Fibroblast of skin of right biceps (primary cell): ENCODE measurements at regions not wholly inside any gene's neighbourhood (a gene's known extent, or its start where the extent isn't known, plus 50 kb on each side); places are given as distances from the start of the nearest gene placed in this dataset.

Experiments used
- DNase-seq: peaks from one replicate; pipeline ENCODE4 v3.0.0-alpha.2; 2013

DNA sequence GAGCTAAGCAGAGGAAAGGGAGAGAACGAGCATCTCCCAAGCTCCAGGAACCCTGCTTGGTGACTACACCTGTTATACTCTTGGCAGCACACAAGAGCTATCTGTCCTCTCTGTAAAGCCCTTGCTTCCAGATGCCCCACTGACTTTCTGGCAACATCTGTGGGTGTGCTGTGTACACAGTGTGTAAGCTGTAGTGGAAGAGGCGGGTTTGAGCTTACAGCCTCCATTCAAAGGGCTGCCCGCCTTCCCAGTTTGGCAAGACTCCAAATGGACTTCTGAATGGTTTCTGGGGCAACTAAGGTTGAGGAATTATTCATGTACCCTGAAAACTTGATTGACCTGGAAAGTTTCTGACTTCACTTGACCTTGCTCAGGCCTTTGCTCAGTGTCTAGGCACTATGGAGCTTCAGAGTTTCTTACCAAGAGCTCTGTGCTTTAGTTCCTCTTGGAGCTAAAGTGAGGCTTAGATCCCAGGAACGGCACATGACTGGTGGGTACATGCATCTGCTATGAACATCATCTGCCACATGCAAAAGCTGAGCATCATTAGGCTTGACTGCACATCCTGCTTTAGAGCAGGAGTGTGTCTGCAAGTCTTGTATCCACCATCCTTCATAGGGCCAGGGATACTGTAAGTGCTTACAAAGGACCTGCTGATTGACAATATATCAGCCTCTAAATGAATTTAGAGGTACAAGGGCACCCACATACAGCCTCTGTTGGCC lies 290.9 kb upstream of the SIX2 start:
- no peak for DNase-seq

DNA sequence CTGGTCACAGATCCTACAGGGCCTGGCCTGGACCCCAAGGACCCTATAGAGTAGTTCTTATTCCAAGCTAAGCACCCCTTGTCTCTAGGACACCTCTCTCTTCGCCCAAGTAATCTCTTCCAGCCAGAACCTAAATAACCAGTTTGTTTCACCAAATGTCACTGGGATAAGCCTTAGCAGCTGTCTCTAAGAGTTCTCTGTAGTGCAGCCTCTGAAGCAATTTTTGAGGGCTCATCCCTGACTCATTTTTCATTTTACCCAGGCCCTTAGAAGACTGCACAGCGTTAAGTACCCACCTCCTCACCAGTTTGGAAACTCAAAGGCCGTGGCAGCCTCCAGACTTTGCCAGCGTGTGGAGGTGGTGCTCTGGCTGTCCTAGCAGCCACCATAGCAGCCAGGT lies 290.1 kb upstream of the SIX2 start:
- DNase-seq: no peak

DNA sequence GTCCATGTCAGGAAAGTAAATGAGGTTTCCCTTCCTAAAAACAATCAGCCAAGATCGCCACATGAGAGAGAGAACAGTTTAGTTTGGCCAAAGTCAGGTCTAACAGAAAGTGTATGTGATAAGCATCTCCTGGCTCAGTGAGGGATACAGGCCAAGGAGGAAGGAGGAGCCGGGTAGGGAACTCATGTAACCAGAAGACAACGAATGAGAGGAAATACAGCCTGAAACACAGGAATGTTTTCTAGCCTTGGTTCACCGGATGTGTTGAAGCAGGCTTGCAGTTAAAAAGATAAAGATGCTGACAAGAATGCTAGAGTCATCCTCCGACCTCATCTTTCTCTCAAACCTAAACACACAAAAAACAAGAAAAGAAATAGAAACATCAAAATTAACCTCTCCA lies 283.9 kb upstream of the SIX2 start:
- DNase-seq: peak; percentile 51

DNA sequence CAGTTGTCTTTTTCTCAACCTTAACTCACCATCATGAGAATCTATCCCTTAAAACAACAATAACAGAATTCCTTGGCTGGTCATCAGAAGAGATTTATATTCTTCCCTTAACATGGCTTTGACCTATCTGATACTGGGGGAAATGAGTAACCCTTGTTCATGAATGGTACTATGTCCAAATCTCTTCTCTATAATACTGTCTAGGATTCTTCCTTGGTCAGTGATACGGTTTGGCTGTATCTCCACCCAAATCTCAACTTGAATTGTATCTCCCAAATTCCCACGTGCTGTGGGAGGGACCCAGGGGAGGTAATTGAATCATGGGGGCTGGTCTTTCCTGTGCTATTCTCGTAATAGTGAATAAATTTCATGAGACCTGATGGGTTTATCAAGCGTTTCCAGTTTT lies 282.0 kb upstream of the SIX2 start:
- peak; percentile 27 for DNase-seq

DNA sequence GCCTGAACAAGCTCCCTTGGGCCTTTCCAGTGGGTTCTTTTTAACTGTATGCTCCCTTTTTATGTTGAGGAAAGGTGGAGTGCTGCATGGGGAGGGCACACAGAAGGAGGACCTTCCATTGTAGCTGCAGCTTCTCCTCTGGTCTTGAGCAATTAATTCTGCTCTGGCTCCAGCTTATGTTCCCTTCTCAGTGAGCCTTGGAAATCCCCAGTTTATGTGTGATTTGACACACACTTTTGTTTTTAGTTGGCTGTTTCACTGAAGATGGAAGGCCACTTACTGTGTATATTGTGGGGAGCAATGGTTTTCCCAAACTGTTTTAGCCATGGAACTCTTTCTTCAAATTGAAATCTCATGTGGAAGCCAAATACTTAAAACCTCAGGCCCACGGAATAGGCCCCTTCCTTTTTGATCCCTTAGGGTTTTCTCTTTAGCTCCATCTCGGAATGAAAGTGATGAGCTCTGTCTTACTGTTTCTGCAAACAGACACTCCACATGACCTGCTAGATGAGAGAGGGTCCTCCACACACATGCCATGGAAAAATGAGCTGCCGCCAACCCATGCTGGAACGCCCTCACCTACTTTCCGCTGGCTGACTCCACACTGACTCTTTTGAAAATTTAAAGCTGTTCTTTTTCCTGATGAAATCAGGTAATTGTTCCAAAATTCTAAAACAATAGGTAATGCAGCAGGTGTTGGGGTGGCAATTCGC lies 280.9 kb upstream of the SIX2 start:
- DNase-seq: no peak

DNA sequence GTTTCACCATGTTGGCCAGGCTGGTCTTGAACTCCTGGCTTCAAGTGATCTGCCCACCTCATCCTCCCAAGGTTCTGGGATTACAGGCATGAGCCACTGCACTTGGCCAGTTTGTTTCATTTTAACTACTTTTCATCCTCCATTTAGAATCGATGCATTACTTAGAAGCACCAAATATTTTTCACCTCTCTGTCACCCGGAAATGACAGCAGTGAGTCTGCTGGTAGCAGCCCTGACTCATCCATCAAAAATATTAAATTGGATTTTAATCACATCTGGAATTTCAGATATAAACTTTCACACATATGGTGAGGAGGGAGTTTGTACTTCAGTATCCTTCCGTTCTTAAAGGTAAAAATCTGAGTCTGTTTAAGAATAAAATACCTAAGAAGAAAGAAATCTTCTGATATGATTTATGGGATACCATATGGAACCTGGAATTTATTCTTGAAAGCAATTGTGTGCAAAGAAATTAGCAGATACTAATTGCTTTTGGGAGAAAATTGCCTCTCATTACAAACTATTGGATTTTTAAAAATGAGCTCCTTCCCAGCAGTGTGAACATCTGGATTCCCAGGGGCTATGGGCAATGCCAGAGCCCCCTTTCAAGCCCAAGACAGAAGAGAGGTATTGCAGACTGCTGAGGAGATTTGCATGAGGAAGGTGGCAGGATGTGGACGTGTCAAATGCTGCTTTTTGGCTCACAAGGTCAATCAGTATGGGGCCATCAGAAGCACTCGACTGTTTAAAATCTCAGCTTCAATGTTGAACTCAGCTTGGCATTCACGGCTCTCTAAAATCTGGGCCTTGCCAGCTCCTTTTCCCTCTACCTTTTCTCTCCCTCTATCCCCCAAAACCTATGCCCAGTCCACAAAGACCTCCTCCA lies 279.5 kb upstream of the SIX2 start:
- peak; percentile 82 for DNase-seq

DNA sequence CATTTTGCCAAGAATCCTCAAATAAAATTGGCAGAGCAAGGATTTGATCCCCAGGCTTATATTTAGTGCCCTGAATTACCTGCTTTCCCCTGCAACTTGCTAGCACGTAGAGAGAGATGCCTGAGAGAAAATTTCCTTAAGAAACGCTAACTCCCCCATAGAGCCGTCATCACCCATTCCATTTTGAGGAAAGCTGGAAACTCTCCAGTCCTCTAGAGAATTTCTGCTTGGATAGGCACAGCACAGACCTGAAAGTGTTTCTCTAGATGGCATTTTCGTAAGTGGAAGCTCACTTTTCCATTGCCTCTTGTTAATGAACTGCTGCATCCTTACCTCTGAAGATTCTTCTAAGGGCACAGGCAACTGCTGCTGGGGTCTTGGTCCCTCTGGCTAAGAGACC lies 277.8 kb upstream of the SIX2 start:
- peak; percentile 16 for DNase-seq

DNA sequence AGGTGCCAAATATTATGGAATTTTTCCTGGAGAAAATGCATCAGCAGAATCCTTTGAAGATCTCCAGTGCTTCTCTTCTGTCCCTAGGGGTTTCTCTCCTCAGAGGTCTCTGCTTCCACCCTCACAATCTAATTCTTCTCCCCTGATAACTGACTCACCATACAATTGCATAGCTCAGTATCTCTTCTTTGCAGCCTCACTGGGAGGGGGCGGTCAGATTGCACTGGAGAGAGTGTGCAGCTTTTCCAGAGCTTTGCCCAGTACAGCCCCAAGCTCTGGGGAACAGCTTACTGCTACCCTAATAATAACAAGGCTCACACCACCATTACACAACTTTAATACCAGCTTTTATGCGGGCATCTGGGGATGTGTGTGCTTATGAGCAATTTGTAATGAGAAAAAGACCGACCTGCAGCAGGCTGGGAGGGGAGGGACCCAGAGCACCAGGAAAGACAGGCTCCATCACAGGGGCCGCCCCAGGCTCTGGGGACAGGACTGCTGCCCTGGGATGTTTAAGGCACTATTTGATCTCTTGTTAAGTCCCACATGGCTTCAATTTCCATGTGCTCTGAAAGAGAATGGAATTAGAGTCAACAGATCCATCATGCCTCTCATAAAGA lies 276.6 kb upstream of the SIX2 start:
- DNase-seq: peak; percentile 65

DNA sequence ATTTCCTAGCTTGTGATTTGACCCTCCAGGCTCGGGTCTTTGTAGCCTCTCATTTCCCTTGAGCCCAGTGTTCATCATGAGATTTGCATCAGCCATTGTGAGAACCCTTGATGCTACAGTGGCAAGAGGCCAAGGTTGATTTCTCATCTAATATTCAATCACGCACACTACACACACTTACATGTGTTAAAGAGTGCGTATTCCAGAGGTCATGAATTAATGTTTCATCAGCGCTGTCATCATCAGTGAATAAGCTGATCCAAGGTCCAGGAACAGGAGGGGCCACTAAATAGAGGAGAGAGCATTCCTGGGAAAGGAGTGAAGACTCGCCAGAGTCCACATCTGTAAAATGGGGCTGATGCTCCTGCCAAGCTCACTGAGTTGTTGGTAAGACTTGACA lies 276.1 kb upstream of the SIX2 start:
- peak; percentile 78 for DNase-seq

DNA sequence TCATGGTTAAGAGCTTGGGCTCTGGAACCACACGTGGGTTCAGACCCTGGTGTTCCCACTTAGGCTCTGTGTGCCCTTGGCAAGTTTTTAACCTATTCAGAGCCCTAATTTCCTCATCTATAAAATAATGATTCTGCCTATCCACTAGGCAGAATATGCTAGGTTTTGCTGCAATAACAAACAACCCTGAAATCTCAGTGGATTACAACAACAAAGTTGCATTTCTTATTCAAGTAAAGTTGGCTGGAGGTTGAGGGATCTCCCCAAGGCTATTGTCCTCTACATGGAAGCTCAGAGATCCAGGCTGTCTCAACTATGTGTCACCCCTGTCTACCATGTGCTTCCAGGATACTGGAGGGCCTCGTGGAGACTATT lies 275.4 kb upstream of the SIX2 start:
- no peak for DNase-seq

DNA sequence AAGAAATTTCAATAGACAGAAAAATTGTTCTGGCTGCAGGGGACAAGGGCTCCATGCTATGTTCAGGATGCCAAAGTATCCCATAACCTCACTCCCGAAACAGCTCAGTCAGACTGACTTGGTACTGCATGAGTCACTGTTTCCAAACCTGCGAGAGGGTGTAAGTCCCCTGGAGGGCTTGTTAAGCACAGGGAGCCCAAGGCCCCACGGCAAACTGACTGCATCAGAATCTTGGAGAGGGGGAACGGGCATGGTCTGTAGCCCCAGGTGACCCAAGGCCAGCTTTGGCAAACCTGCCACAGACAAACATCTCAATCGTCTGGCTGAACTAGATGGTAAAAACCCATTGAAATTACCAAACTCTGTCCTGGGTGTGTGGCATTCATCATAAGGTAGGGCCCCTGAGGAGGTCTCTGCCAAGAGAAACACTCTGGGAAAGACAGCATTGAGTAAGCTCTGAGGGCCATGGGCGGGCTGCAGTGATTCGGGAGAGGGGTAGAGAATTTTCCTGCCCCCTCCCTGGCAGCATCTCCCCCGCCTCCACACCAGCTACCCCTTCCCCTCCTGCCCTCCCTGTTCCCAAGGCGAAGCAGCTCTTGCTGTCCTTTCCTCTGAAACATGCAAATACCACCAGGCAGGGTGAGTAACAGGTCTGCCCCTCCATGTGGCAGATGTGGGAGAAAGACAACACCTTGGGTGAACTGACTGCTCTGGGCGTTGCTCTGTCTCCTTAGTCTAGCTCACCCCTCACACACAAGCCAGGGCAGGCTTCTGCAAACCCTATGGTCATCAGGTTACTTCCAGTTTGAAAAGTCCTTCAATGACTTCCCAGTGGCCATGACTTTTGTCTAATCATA lies 274.7 kb upstream of the SIX2 start:
- peak; percentile 76 for DNase-seq

DNA sequence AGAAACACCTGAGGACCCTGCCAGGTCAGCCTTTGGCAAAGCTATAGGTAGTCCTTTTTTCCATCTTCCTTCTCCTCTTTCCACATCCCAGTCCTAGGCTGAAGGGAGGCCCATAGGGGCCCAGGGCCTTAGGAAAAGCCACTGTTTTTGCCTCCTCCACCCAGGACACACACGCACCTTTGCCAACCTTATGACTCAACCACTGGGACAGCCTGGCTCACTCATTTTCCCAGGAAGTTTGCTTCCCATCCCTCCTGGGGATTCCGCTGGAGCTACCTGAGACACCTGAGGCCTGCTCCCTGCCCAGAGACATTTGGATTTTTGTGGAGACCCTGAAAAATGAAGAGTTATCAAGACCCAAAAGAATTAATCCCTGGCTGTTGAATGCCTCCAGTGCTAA lies 273.4 kb upstream of the SIX2 start:
- DNase-seq: no peak

DNA sequence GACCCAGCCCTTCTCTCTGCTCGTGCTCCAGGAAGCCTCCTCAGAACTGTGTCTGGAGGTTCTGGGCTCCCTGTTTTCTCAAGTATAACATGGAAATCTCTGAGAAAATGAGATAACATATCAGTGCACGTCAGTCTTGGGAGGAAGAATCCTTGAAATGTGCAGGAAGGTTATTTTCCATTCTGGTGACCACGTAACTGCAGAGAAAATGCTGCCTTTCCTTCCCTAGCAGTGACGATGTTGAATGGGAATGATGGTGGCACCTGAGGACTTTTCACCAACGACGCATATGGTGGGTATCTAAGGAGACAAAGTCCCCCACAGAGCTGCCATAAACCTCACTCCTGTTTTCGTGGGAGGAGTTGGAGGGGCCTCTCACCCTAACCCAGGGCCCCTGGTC lies 272.1 kb upstream of the SIX2 start:
- DNase-seq: no peak

DNA sequence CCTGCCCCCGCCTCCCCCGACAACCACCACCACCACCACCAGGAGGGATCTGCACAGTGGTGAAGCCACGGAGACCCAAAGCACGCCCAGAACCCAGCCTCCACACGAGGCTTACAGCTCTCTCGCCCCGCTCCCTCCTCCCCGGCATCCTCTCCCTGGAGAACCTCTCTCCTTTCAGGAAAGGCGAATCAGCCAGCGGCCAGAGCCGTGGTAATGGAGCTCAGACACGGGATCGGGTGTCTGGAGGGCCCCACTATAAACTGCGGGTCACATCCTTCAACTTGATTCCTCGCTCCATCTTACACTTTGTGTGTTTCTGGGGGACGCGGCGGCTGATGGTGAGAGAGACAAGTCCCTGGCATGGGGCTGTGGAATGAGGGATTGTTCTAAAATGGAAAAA lies 271.5 kb upstream of the SIX2 start:
- peak; percentile 12 for DNase-seq

DNA sequence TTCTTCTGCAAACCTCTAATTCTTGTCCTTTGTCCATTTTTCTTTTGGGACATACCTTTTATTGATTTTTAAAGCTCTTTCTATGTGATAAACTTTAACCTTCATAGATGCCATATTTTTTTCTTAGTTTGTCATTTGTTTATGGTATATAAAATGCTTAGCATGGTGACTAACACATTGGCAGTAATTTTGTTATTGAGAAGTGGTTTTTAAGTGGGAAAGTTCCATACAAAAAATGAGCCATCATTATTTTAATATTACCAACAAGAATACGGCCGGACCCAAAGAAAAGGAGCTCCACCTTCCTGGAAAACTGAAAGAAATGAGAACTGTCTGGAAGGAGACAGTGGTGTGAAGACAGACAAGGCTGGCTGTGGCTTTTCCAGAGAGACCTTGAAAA lies 270.1 kb upstream of the SIX2 start:
- no peak for DNase-seq

DNA sequence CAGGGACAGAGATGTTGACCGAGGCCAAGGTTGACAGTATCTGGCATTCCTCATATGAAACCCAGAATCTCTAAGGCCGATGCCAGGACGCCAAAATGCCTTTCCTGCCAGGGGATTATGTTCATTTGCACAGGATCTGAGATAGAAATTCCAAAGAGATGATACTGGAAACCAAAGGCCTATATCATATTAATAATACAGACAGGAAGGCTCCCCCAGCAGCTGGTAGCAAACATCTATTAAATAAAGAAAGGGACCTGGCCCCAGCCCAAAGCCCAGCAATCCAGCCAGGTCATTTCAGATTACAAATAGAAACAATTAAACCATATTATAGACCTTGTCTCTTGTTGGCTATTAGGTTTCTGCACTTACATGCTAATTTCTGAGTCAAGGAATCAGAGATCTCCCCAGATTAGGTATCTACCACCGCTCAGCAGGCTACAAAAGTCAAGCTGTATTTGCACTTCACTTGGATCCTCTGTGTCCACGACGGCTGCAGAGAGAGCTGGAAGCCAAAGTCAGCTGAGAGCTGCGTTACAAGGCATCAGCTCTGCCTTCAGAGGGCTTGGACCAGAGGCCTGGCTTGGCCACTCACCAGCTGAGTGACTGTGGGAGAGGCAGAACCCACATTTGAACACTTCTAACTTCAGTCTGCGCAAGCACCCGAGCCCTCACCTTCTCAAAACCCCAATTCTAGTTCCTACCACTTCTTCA lies 269.3 kb upstream of the SIX2 start:
- DNase-seq: no peak

DNA sequence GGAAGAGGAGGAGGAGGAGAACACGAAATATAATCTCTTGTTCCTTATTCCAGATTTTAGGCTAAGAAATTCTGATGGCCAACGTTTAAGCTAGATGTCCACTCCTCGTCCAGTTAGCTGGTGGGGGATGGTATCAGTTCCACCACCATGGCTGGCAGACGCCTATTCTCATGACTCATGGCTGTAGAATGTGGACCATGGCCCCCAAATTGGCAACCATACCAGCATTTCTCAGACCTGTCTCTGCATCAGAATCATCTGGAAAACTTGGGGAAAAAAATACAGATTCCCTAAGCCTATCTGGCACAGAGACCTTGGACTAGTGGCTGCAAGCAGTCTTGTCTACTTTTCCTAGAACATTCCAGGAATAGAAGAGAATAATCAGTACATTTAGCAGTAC lies 267.7 kb upstream of the SIX2 start:
- peak; percentile 36 for DNase-seq

DNA sequence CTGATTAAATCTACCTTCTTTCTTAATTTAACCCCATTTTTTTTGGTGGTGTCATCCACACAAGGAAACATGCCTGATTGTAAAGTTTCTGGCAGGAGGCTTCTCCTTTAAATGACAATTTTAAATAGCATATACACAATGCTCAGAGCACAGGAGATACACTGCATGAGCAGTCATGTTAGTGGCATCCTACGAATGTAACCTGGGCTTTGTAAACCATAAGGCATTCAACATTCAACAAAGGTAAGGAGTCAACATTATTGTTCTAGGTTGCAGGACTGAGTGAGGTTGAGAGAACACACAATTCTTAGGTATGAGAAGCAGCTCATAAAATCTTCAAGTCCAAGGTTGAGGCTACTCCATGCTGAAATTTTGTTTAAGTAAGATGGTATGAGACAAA lies 266.6 kb upstream of the SIX2 start:
- no peak for DNase-seq

DNA sequence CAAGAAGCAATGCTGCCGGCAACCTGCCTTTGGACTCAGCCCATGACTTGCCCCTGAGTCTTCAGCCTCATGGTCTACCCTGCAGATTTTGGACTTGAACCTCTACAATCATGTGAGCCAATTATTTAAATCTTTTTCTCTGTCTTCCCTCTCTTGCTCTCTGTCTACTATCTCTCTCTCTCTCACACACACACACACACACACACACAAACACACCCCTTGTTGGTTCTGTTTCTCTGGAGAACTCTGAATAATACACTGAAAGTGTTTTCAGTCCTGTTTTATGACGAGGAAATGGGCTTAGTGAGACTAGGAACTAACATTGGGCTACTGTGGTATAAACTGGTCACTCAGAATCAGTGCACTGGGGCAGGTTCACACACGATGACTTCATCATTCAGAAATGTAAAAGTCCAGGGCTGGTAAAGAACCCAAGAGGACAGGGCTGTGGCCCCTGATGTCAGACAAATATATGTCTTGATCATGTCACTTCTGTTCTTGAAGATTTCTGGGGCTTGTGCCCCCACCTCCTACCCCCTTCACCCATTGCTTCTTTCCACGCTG lies 266.1 kb upstream of the SIX2 start:
- peak; percentile 12 for DNase-seq

DNA sequence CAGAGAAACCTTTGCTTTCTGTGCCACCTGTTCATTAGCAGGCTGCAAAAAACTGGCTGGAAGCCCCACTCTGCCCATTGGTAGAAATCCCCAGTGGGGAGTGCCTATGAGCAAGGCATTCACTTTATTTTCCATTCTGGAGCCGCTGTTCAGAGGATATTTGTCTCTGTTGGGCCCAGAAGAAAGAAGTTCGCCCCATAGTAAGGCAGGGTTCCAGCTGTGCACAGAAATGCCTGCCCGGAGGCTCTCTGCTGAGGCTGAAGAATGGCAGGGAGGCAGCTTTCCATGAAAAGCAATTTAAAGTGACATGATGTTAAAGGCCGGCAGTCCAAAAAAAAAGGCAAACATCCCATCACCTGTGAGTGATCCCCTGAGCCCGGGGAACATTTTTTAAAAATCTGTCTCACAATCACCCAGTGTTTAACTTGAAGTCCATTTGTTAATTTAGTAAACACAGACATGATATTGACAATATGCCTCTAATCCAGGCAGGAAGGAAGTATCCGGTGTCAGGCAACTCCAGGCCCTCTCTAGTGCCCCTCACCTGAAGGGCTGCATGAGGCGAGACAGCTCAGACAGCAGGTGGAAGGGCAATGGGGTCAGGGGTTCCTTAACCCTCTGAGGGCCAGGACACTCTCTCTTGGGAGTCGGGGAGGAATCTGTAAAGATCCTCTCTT lies 265.1 kb upstream of the SIX2 start:
- no peak for DNase-seq
